GM12878 (cell line): ENCODE measurements at regions not wholly inside any gene's neighbourhood (a gene's known extent, or its start where the extent isn't known, plus 50 kb on each side); places are given as distances from the start of the nearest gene placed in this dataset.

ENCODE experiments used
- BACH1 ChIP-seq: fragments of 450-650 bp; IDR thresholded peaks from 2 replicates; pipeline ENCODE4 v1.6.1; 2017; ENCODE audit warnings: mild to moderate bottlenecking, borderline replicate concordance
- CTCF ChIP-seq, 3 experiments: IDR thresholded peaks in 2 of 3; conservative IDR thresholded peaks in 1 of 3; 2 replicates each; pipeline ENCODE4 v1.5.1; 2011; ENCODE audit warnings: low read depth in 3 of 3, low read length in 3 of 3, mild to moderate bottlenecking in 3 of 3, control low read depth in 2 of 3, moderate library complexity in 2 of 3, inconsistent platforms in 1 of 3, mixed read lengths in 1 of 3; ENCODE audit not compliant: control insufficient read depth in 2 of 3, insufficient read depth in 1 of 3; ENCODE audit errors: extremely low read depth in 1 of 3
- MXI1 ChIP-seq: fragments of 150-350 bp; IDR thresholded peaks from 2 replicates; pipeline ENCODE4 v1.6.1; 2011; ENCODE audit warnings: low read depth, mild to moderate bottlenecking, inconsistent platforms, low read length, improper control_type of control experiment
- NFYB ChIP-seq: IDR thresholded peaks from 2 replicates; pipeline ENCODE4 v1.6.1; 2011; ENCODE audit warnings: low read depth, mild to moderate bottlenecking, low read length, improper control_type of control experiment, moderate library complexity; ENCODE audit not compliant: insufficient read depth
- POLR2AphosphoS2 ChIP-seq: IDR thresholded peaks from 2 replicates; pipeline ENCODE4 v1.6.1; 2011; ENCODE audit warnings: low read depth, mild to moderate bottlenecking, low read length, improper control_type of control experiment, moderate library complexity
- REST ChIP-seq: IDR thresholded peaks from 2 replicates; pipeline ENCODE4 v1.6.1; 2012; ENCODE audit warnings: mild to moderate bottlenecking, low read depth, low read length
- TARDBP ChIP-seq: IDR thresholded peaks from 2 replicates; pipeline ENCODE4 v1.6.1; 2016; ENCODE audit warnings: borderline replicate concordance

GRCh38 chr7:15795393-15795792, 108.9 kb upstream of the MEOX2 start:
- TF ChIP-seq REST (no peak), BACH1 (no peak), NFYB (no peak), MXI1 (no peak), CTCF (IDR thresholded peaks at IDR 0.05 in 2 of 3, conservative IDR thresholded peaks at IDR 0.05 in 1 of 3; ENCODE audit: control insufficient read depth in 2 of 3, extremely low read depth in 1 of 3, insufficient read depth in 1 of 3, low read depth in 3 of 3, low read length in 3 of 3) (no peak), POLR2AphosphoS2 (no peak), TARDBP (no peak)
